GM23338 (cell line): ENCODE measurements at regions not wholly inside any gene's neighbourhood (a gene's known extent, or its start where the extent isn't known, plus 50 kb on each side); places are given as distances from the start of the nearest gene placed in this dataset.

Experiments
- ATAC-seq: fragments of 200-7000 bp; cut with Tn5 transposase; 3 replicates; pipeline ENCODE4 v1.9.1; 2020
- DNase-seq: peaks from one replicate; pipeline ENCODE4 v3.0.0-alpha.2; 2015; ENCODE audit warnings: low spot score
- H2AFZ ChIP-seq: fragments of 200-600 bp; sonication (generic); 2 replicates; pipeline ENCODE4 v1.8.0; 2016; ENCODE audit warnings: antibody characterized with exemption, mild to moderate bottlenecking, moderate library complexity
- H3F3A ChIP-seq: fragments of 200-600 bp; sonication (generic); replicated peaks from 2 replicates; pipeline ENCODE4 v1.8.0; 2017; ENCODE audit warnings: antibody characterized with exemption, mixed run types, low read depth
- H3K27ac ChIP-seq: fragments of 200-600 bp; sonication (generic); 2 replicates; pipeline ENCODE4 v1.6.1; 2016; ENCODE audit warnings: low read depth
- H3K27me3 ChIP-seq: fragments of 200-600 bp; sonication (generic); 2 replicates; pipeline ENCODE4 v1.8.0; 2016; ENCODE audit warnings: mild to moderate bottlenecking, mixed run types, moderate library complexity; ENCODE audit not compliant: insufficient read depth
- H3K36me3 ChIP-seq: fragments of 200-600 bp; sonication (generic); 2 replicates; pipeline ENCODE4 v1.8.0; 2016; ENCODE audit warnings: mild to moderate bottlenecking; ENCODE audit not compliant: insufficient read depth
- H3K4me1 ChIP-seq: fragments of 200-600 bp; sonication (generic); 2 replicates; pipeline ENCODE4 v1.8.0; 2016; ENCODE audit warnings: mild to moderate bottlenecking, moderate library complexity; ENCODE audit not compliant: insufficient read depth
- H3K4me2 ChIP-seq: fragments of 200-600 bp; sonication (generic); 2 replicates; pipeline ENCODE4 v1.7.1; 2017; ENCODE audit warnings: mixed run types
- H3K4me3 ChIP-seq: fragments of 200-600 bp; sonication (generic); 2 replicates; pipeline ENCODE4 v1.6.1; 2016; ENCODE audit warnings: mixed run types
- H3K79me2 ChIP-seq: fragments of 200-600 bp; sonication (generic); replicated peaks from 2 replicates; pipeline ENCODE4 v1.8.0; 2017; ENCODE audit warnings: mild to moderate bottlenecking; ENCODE audit not compliant: insufficient read depth
- H3K9me2 ChIP-seq: fragments of 200-600 bp; sonication (generic); 2 replicates; pipeline ENCODE4 v1.8.0; 2017; ENCODE audit not compliant: insufficient read depth
- H4K20me1 ChIP-seq: fragments of 200-600 bp; sonication (generic); replicated peaks from 2 replicates; pipeline ENCODE4 v1.8.0; 2017; ENCODE audit warnings: mild to moderate bottlenecking; ENCODE audit not compliant: insufficient read depth
- H3K27ac Mint-ChIP-seq: 2 replicates; pipeline ENCODE4 v1.8.0; 2020; ENCODE audit warnings: inconsistent platforms, mild to moderate bottlenecking, moderate library complexity, mixed read lengths
- H3K27me3 Mint-ChIP-seq: 3 replicates; pipeline ENCODE4 v1.8.0; 2022; ENCODE audit warnings: low read depth, mild to moderate bottlenecking, moderate library complexity, mixed read lengths, inconsistent platforms; ENCODE audit not compliant: insufficient read depth, poor library complexity
- H3K36me3 Mint-ChIP-seq: 3 replicates; pipeline ENCODE4 v1.8.0; 2021; ENCODE audit warnings: low read depth, mild to moderate bottlenecking, inconsistent platforms, moderate library complexity, mixed read lengths
- H3K4me1 Mint-ChIP-seq: 3 replicates; pipeline ENCODE4 v1.8.0; 2020; ENCODE audit warnings: mild to moderate bottlenecking, inconsistent platforms, mixed read lengths
- H3K4me3 Mint-ChIP-seq: 3 replicates; pipeline ENCODE4 v1.8.0; 2021; ENCODE audit warnings: moderate library complexity, mild to moderate bottlenecking, inconsistent platforms, mixed read lengths
- H3K9me3 Mint-ChIP-seq: 3 replicates; pipeline ENCODE4 v1.8.0; 2020; ENCODE audit warnings: moderate library complexity, mild to moderate bottlenecking, inconsistent platforms, mixed read lengths
- CREB1 ChIP-seq: fragments of 250-450 bp; sonication (Bioruptor Pico); IDR thresholded peaks from 2 replicates; pipeline ENCODE4 v1.5.0; 2020; ENCODE audit warnings: low read depth, mild to moderate bottlenecking, moderate library complexity
- EZH2 ChIP-seq: fragments of 200-600 bp; sonication (generic); IDR thresholded peaks from one replicate; pipeline ENCODE4 v1.8.0; 2017; ENCODE audit warnings: antibody characterized with exemption, mild to moderate bottlenecking, low read depth; ENCODE audit not compliant: unreplicated experiment
- EZH2phosphoT487 ChIP-seq: fragments of 200-600 bp; sonication (generic); IDR thresholded peaks from one replicate; pipeline ENCODE4 v1.8.1; 2018; ENCODE audit warnings: antibody characterized with exemption; ENCODE audit not compliant: unreplicated experiment
- JUNB ChIP-seq: IDR thresholded peaks from one replicate; pipeline ENCODE4 v1.6.1; 2016; ENCODE audit warnings: antibody characterized with exemption; ENCODE audit not compliant: unreplicated experiment
- NANOG ChIP-seq: IDR thresholded peaks from 2 replicates; pipeline ENCODE4 v1.6.1; 2016; ENCODE audit warnings: antibody characterized with exemption, borderline replicate concordance
- POLR2AphosphoS5 ChIP-seq: IDR thresholded peaks from 2 replicates; pipeline ENCODE4 v1.6.1; 2016; ENCODE audit warnings: antibody characterized with exemption, low read depth
- REST ChIP-seq: IDR thresholded peaks from one replicate; pipeline ENCODE4 v1.6.1; 2018; ENCODE audit warnings: antibody characterized with exemption; ENCODE audit not compliant: unreplicated experiment
- STAT1 ChIP-seq: IDR thresholded peaks from one replicate; pipeline ENCODE4 v1.6.1; 2016; ENCODE audit warnings: antibody characterized with exemption; ENCODE audit not compliant: unreplicated experiment
- ZNF114 ChIP-seq: fragments of 250-450 bp; sonication (Bioruptor Pico); IDR thresholded peaks from 2 replicates; pipeline ENCODE4 v1.5.0; 2020; ENCODE audit warnings: mild to moderate bottlenecking, moderate library complexity
- ZNF331 ChIP-seq: fragments of 250-450 bp; sonication (Bioruptor Pico); IDR thresholded peaks from 2 replicates; pipeline ENCODE4 v1.5.0; 2020; ENCODE audit warnings: low read depth, mild to moderate bottlenecking, moderate library complexity
- TF ChIP-seq, protein P1 (sequence below): IDR thresholded peaks from 2 replicates; pipeline ENCODE4 v1.6.1; 2016; ENCODE audit warnings: antibody characterized with exemption

- TF ChIP-seq EZH2: no peak
- TF ChIP-seq, protein P1, sequence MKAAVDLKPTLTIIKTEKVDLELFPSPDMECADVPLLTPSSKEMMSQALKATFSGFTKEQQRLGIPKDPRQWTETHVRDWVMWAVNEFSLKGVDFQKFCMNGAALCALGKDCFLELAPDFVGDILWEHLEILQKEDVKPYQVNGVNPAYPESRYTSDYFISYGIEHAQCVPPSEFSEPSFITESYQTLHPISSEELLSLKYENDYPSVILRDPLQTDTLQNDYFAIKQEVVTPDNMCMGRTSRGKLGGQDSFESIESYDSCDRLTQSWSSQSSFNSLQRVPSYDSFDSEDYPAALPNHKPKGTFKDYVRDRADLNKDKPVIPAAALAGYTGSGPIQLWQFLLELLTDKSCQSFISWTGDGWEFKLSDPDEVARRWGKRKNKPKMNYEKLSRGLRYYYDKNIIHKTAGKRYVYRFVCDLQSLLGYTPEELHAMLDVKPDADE: no peak
These were observed 149.0 kb downstream of the LNPK start (continued) for GRCh38 chr2:175852879-175853615.

GRCh38 chr2:175847128-175847527 lies 154.9 kb downstream of the LNPK start:
- Histone ChIP-seq H3K27me3 (no peaks in the 10 kb centered on the region), H3K27ac (no peak overlapping the region), H4K20me1 (no peaks in the 10 kb centered on the region), H3K4me1 (peaks cover 14% of the 10 kb centered on the region), H3K9me2 (no peaks in the 10 kb centered on the region; the same call in 1 of the 2 replicates), H3K4me2 (no peak overlapping the region), H3K79me2 (no peaks in the 10 kb centered on the region), H2AFZ (no peak overlapping the region), H3K36me3 (no peaks in the 10 kb centered on the region), H3F3A (no peaks in the 10 kb centered on the region), H3K4me3 (no peak overlapping the region)
- no peaks in the 10 kb centered on the region for H3K36me3 Mint-ChIP-seq
- no peaks in the 10 kb centered on the region for H3K9me3 Mint-ChIP-seq
- DNase-seq (no peak), ATAC-seq (no peak)
- H3K4me3 Mint-ChIP-seq: no peak overlapping the region
- peaks cover 2% of the 10 kb centered on the region for H3K27me3 Mint-ChIP-seq
- no peak for TF ChIP-seq CREB1 (CRISPR knock-in tag)
- TF ChIP-seq JUNB: no peak
- no peak for TF ChIP-seq NANOG
- no peak for TF ChIP-seq EZH2phosphoT487
- no peak for TF ChIP-seq ZNF114 (CRISPR knock-in tag)
- peaks cover 38% of the 10 kb centered on the region for H3K4me1 Mint-ChIP-seq
- H3K27ac Mint-ChIP-seq: no peak overlapping the region

- peak overlapping the region; percentile 30; the same call in 1 of the 2 replicates for H3K4me2 ChIP-seq
- H3K9me3 Mint-ChIP-seq: no peaks in the 10 kb centered on the region
- ATAC-seq (peak; percentile 92), DNase-seq (peak; percentile 59)
- no peak overlapping the region for H2AFZ ChIP-seq
- no peak overlapping the region for H3K4me3 Mint-ChIP-seq
- H3K79me2 ChIP-seq: no peaks in the 10 kb centered on the region
- no peaks in the 10 kb centered on the region for H4K20me1 ChIP-seq
- H3K27me3 ChIP-seq: no peaks in the 10 kb centered on the region
- no peak overlapping the region for H3K27ac ChIP-seq
- peak overlapping the region; percentile 91 for H3K27ac Mint-ChIP-seq
- peaks cover 32% of the 10 kb centered on the region for H3K4me1 Mint-ChIP-seq
- peaks cover 2% of the 10 kb centered on the region for H3K27me3 Mint-ChIP-seq
- H3F3A ChIP-seq: no peaks in the 10 kb centered on the region
- no peaks in the 10 kb centered on the region for H3K36me3 ChIP-seq
- H3K9me2 ChIP-seq: no peaks in the 10 kb centered on the region; the same call in 1 of the 2 replicates
- H3K4me1 ChIP-seq: peaks cover 12% of the 10 kb centered on the region; the same call in 1 of the 2 replicates
- no peaks in the 10 kb centered on the region for H3K36me3 Mint-ChIP-seq
- TF ChIP-seq STAT1: no peak
- TF ChIP-seq, protein P1: no peak
- no peak for TF ChIP-seq EZH2phosphoT487
- TF ChIP-seq JUNB: no peak
- no peak for TF ChIP-seq REST
- TF ChIP-seq ZNF331 (CRISPR knock-in tag): no peak
- TF ChIP-seq POLR2AphosphoS5: no peak
- H3K4me3 ChIP-seq: no peak overlapping the region
These were observed 157.9 kb downstream of the LNPK start for GRCh38 chr2:175844169-175844568.
